ENCODE measurements at regions not wholly inside any gene's neighbourhood (a gene's known extent, or its start where the extent isn't known, plus 50 kb on each side); places are given as distances from the start of the nearest gene placed in this dataset.

DNA sequence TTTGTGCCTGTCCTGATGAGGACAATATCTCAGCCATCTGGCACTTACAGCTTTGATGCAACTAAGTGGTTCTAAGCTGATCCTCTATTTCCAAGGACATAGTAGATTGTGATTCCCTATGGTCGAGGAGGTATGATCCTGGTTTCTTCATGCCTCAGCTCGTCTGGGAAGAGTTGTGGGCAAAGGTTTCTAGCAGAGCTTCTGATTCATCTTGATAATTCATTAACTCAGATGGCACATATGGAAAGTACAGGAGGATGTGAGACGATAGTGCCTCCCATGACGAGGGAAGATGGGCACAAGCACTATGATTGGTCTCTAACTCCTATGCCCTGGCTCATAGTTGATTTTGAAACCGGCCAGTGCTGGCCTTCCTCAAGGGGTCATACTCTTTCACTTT, 334.2 kb upstream of the SEMA6D start:
- no peak for TF ChIP-seq NRF1 (IDR thresholded peaks at IDR 0.05; ENCODE audit: low read depth, low read length)
- no peak for TF ChIP-seq POLR2AphosphoS5 (IDR thresholded peaks at IDR 0.05; ENCODE audit: low read depth, low read length)
- TF ChIP-seq, protein P1, sequence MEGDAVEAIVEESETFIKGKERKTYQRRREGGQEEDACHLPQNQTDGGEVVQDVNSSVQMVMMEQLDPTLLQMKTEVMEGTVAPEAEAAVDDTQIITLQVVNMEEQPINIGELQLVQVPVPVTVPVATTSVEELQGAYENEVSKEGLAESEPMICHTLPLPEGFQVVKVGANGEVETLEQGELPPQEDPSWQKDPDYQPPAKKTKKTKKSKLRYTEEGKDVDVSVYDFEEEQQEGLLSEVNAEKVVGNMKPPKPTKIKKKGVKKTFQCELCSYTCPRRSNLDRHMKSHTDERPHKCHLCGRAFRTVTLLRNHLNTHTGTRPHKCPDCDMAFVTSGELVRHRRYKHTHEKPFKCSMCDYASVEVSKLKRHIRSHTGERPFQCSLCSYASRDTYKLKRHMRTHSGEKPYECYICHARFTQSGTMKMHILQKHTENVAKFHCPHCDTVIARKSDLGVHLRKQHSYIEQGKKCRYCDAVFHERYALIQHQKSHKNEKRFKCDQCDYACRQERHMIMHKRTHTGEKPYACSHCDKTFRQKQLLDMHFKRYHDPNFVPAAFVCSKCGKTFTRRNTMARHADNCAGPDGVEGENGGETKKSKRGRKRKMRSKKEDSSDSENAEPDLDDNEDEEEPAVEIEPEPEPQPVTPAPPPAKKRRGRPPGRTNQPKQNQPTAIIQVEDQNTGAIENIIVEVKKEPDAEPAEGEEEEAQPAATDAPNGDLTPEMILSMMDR (IDR thresholded peaks at IDR 0.05; ENCODE audit: control extremely low read depth in 1 of 3, insufficient read depth in 1 of 3, low read depth in 1 of 3, low read length in 3 of 3) = no peak
- TF ChIP-seq EP300 (IDR thresholded peaks at IDR 0.05; ENCODE audit: borderline replicate concordance in 1 of 2, low read depth in 2 of 2, low read length in 2 of 2) = no peak

Measured in H1 (cell line).